Stomach (tissue), 8 donors: ENCODE measurements at regions not wholly inside any gene's neighbourhood (a gene's known extent, or its start where the extent isn't known, plus 50 kb on each side); places are given as distances from the start of the nearest gene placed in this dataset.

Experiments used
- DNase-seq, 2 donors: peaks; one replicate each; pipeline versions ENCODE4 v3.0.0 to v3.0.0-alpha.2; 2013 to 2019
- H3K27ac ChIP-seq, 5 donors: fragments of 200-600 bp in 4 of 5; sonication (generic) in 4 of 5; one replicate each; pipeline ENCODE4 v1.5.1; 2013 to 2019; ENCODE audit warnings: mild to moderate bottlenecking in 1 of 5, moderate library complexity in 1 of 5
- H3K27me3 ChIP-seq, 3 donors: fragments of 200-600 bp; sonication (generic); one replicate each; pipeline ENCODE4 v1.5.1; 2017 to 2019; ENCODE audit warnings: mixed run types in 1 of 3
- H3K36me3 ChIP-seq, 4 donors: fragments of 200-600 bp; sonication (generic); 1 replicate in 3 of 4; 2 replicates in 1 of 4; pipeline ENCODE4 v1.5.1; 2016 to 2019
- H3K4me1 ChIP-seq, 4 donors: fragments of 200-600 bp; sonication (generic); one replicate each; pipeline ENCODE4 v1.5.1; 2016 to 2019
- H3K4me3 ChIP-seq, 4 donors: fragments of 200-600 bp; sonication (generic) in 3 of 4; one replicate each; pipeline ENCODE4 v1.5.1; 2016 to 2019; ENCODE audit warnings: mild to moderate bottlenecking in 1 of 4
- H3K9me3 ChIP-seq, 4 donors: fragments of 200-600 bp; sonication (generic); one replicate each; pipeline ENCODE4 v1.5.1; 2016 to 2019
- EP300 ChIP-seq: sonication (generic); formaldehyde crosslinking; IDR thresholded peaks from one replicate; pipeline ENCODE4 v1.6.1; 2017; ENCODE audit warnings: antibody characterized with exemption
- POLR2A ChIP-seq, 4 donors: fragments of 450-650 bp; IDR thresholded peaks; one replicate each; pipeline ENCODE4 v1.6.1; 2016; ENCODE audit warnings: antibody characterized with exemption in 4 of 4, control low read depth in 2 of 4, mild to moderate bottlenecking in 1 of 4, moderate library complexity in 1 of 4
- POLR2AphosphoS5 ChIP-seq, 3 donors: sonication (generic); formaldehyde crosslinking; IDR thresholded peaks; one replicate each; pipeline ENCODE4 v1.6.1; 2016; ENCODE audit warnings: antibody characterized with exemption in 3 of 3
- WGBS, 5 donors: extraction: QIAGEN DNeasy Blood & Tissue Kit in 3 of 5; methylation state at CpG; one replicate each; pipeline versions ENCODE4 v1.1.5 to v1.1.7; 2013 to 2018; 5-methylcytosine and 5-hydroxymethylcytosine counted together
- intact Hi-C: fragments of 100-400 bp; cut with DNase I; formaldehyde crosslinking; loops from one replicate; pipeline ENCODE4 v1.15.1; 2023; ENCODE audit warnings: low total_unique reads
- TF ChIP-seq, protein P1 (sequence below), 7 experiments: fragments of 450-650 bp in 4 of 7; fragments of 200-600 bp in 3 of 7; sonication (generic) in 3 of 7; IDR thresholded peaks; one replicate each; pipeline ENCODE4 v1.5.1; 2016 to 2019; ENCODE audit warnings: antibody characterized with exemption in 7 of 7, control low read depth in 2 of 7, mild to moderate bottlenecking in 1 of 7
- donor health status: healthy with polysubstance abuse.
- donor health status: Bipolar disorder and iron deficiency.
- donor health status: healthy.

DNA sequence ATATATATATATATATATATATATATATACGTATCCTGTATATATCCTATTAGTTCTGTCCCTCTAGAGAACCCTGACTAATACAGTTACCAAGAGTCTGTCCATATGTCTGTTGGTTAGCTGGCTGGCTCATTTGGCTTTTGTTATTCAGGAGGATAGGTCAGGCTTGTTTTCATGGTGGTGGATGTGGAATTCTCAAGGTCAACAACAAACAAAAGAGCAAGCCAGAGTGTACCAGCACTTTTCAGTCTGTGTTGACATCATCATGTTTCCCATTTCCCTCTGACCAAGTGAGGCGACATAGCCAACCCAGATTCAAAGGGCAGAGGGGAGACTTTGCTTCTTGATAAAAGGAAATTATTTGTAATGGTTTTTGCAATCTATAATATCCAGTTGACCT is 88.5 kb upstream of the PTCHD4 start:
- 69 to 89% (median 87%) methylated on average over 2 of the region's 2 CpGs for WGBS, 5 donors
- no peak overlapping the region for H3K27ac ChIP-seq
- TF ChIP-seq POLR2A (IDR thresholded peaks at IDR 0.05): no peak
- TF ChIP-seq EP300: no peak
- TF ChIP-seq POLR2AphosphoS5 (IDR thresholded peaks at IDR 0.05): no peak
- TF ChIP-seq, protein P1, sequence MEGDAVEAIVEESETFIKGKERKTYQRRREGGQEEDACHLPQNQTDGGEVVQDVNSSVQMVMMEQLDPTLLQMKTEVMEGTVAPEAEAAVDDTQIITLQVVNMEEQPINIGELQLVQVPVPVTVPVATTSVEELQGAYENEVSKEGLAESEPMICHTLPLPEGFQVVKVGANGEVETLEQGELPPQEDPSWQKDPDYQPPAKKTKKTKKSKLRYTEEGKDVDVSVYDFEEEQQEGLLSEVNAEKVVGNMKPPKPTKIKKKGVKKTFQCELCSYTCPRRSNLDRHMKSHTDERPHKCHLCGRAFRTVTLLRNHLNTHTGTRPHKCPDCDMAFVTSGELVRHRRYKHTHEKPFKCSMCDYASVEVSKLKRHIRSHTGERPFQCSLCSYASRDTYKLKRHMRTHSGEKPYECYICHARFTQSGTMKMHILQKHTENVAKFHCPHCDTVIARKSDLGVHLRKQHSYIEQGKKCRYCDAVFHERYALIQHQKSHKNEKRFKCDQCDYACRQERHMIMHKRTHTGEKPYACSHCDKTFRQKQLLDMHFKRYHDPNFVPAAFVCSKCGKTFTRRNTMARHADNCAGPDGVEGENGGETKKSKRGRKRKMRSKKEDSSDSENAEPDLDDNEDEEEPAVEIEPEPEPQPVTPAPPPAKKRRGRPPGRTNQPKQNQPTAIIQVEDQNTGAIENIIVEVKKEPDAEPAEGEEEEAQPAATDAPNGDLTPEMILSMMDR (IDR thresholded peaks at IDR 0.05): no peak
- no peaks in the 10 kb centered on the region for H3K27me3 ChIP-seq
- no peaks in the 10 kb centered on the region for H3K4me1 ChIP-seq
- H3K4me3 ChIP-seq: no peak overlapping the region
- H3K36me3 ChIP-seq: no peaks in the 10 kb centered on the region
- intact Hi-C loops: no loop called here
- H3K9me3 ChIP-seq: peaks cover 0 to 14% (median 0%) of the 10 kb centered on the region in 4 donors
- DNase-seq: no peak

DNA sequence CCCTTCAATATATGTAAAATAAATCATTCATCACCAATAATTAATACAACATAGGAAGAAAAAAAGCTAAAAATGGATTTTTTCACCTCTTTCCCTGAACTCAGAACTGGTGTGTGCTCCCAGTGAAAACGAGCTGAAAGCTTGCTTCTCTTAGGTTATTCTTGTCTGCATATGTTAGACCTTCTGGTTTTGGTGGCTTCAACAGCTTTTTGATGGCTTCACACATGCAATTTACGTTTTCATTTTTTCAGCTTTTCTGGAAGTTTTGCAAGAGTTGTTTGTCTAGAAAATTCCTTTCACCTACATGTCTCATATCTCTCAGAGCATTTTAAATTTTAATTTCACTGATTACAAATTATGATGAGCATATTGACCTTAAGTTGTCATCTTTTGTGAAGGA is 86.9 kb upstream of the PTCHD4 start:
- H3K27me3 ChIP-seq: no peaks in the 10 kb centered on the region
- no peak overlapping the region for H3K27ac ChIP-seq
- DNase-seq: no peak
- no peak for TF ChIP-seq EP300
- no peak for TF ChIP-seq POLR2AphosphoS5 (IDR thresholded peaks at IDR 0.05)
- no peak for TF ChIP-seq POLR2A (IDR thresholded peaks at IDR 0.05)
- TF ChIP-seq, protein P1 (IDR thresholded peaks at IDR 0.05): no peak
- H3K4me1 ChIP-seq: no peaks in the 10 kb centered on the region
- WGBS, 5 donors: 70 to 78% (median 72%) methylated on average over 2 of the region's 2 CpGs
- intact Hi-C loops: no loop called here
- no peaks in the 10 kb centered on the region for H3K36me3 ChIP-seq
- H3K4me3 ChIP-seq: no peak overlapping the region
- H3K9me3 ChIP-seq: peaks cover 0 to 14% (median 0%) of the 10 kb centered on the region in 4 donors

DNA sequence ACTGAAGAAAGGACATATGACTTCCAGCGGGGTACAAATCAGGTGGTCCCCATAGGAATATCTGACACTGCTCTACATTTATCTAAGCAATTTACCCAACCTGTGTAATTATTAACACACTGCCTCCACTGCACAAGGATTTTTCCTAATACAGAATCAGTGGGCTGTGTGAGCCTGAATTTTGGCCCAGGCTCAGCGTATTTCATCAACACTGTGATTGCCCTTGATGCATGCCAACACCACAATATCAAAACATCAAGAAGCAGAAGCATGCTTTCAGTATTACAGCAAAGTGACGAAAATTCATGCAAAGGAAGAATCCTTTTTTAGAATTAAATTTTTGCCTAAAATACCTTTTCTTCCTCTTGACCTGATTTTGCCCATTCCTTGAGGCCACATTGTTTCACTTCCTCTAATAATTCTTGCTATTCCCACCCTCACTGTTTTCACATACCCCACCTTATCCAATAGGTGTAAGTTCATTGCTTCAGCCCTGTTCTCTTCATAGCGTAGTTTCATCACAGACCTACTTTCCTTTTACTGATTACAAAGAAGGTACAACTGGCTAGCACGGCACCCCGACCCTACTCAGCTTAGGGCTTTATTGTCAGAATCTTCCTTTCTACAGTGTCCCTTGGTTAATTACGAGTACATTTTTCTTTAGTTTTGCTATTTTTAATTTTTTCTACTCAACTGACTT is 83.7 kb upstream of the PTCHD4 start:
- no peaks in the 10 kb centered on the region for H3K36me3 ChIP-seq
- H3K4me3 ChIP-seq: no peak overlapping the region
- 70 to 79% (median 71%) methylated on average over 7 of the region's 7 CpGs for WGBS, 5 donors
- TF ChIP-seq POLR2AphosphoS5 (IDR thresholded peaks at IDR 0.05) (no peak), POLR2A (IDR thresholded peaks at IDR 0.05) (no peak), EP300 (no peak)
- TF ChIP-seq, protein P1 (IDR thresholded peaks at IDR 0.05): no peak
- no peaks in the 10 kb centered on the region for H3K27me3 ChIP-seq
- no peak overlapping the region for H3K27ac ChIP-seq
- H3K4me1 ChIP-seq: no peaks in the 10 kb centered on the region
- intact Hi-C loops: no loop called here
- DNase-seq: no peak
- H3K9me3 ChIP-seq: no peaks in the 10 kb centered on the region

DNA sequence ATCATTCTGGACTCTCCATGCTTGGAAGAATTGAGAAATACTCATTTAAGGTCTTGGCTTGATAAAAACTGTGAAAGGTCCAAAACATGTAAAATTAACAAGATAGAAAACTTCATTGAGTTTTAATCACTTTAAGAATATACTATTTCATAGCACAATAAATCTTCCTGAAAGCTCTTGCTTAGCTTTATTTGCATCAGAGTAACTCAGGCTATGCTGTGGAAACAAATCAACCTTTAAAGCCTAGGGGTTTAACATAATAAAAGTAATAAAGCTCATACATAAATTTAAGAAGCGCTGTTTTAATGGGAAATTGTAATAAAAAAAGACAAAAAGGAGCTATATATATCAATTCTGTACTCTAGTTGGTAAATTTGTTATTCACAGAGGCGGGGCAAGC is 77.2 kb upstream of the PTCHD4 start:
- H3K4me3 ChIP-seq: no peak overlapping the region
- H3K36me3 ChIP-seq: no peaks in the 10 kb centered on the region
- intact Hi-C loops: no loop called here
- DNase-seq: no peak
- no peaks in the 10 kb centered on the region for H3K4me1 ChIP-seq
- TF ChIP-seq POLR2A (IDR thresholded peaks at IDR 0.05): no peak
- no peak for TF ChIP-seq EP300
- TF ChIP-seq, protein P1 (IDR thresholded peaks at IDR 0.05): no peak
- TF ChIP-seq POLR2AphosphoS5 (IDR thresholded peaks at IDR 0.05): no peak
- H3K9me3 ChIP-seq: no peaks in the 10 kb centered on the region
- H3K27ac ChIP-seq: no peak overlapping the region
- no peaks in the 10 kb centered on the region for H3K27me3 ChIP-seq
- WGBS, 5 donors: 83 to 90% (median 85%) methylated on average over 2 of the region's 2 CpGs
